SK-N-SH treated with all-trans-retinoic acid at 6 μM for 48 hours (cell line): ENCODE measurements at regions not wholly inside any gene's neighbourhood (a gene's known extent, or its start where the extent isn't known, plus 50 kb on each side); places are given as distances from the start of the nearest gene placed in this dataset.

Source experiments
- ATAC-seq: fragments of 200-7000 bp; cut with Tn5 transposase; 3 replicates; pipeline ENCODE4 v1.9.1; 2020; ENCODE audit warnings: mild to moderate bottlenecking, moderate library complexity
- ARNTL ChIP-seq: fragments of 450-650 bp; formaldehyde crosslinking; IDR thresholded peaks from 2 replicates; pipeline ENCODE4 v1.5.0; 2020; ENCODE audit warnings: low read depth, mild to moderate bottlenecking, moderate library complexity, borderline replicate concordance
- CREB5 ChIP-seq: fragments of 250-450 bp; sonication (Bioruptor Pico); IDR thresholded peaks from 2 replicates; pipeline ENCODE4 v1.5.1; 2020; ENCODE audit warnings: low read depth, mild to moderate bottlenecking, moderate library complexity
- CSDC2 ChIP-seq: fragments of 250-450 bp; sonication (Bioruptor Pico); IDR thresholded peaks from 2 replicates; pipeline ENCODE4 v1.5.0; 2020; ENCODE audit warnings: mild to moderate bottlenecking, moderate library complexity
- ESRRG ChIP-seq: fragments of 250-450 bp; sonication (Bioruptor Pico); IDR thresholded peaks from 2 replicates; pipeline ENCODE4 v1.6.1; 2021; ENCODE audit warnings: mild to moderate bottlenecking
- GLIS3 ChIP-seq: fragments of 250-450 bp; sonication (Bioruptor Pico); IDR thresholded peaks from 2 replicates; pipeline ENCODE4 v1.5.0; 2020; ENCODE audit warnings: mild to moderate bottlenecking, moderate library complexity
- ISL1 ChIP-seq: fragments of 250-450 bp; sonication (Bioruptor Pico); IDR thresholded peaks from 2 replicates; pipeline ENCODE4 v2.1.2; 2022; ENCODE audit warnings: mild to moderate bottlenecking, moderate library complexity
- OSR1 ChIP-seq: fragments of 250-450 bp; sonication (Bioruptor Pico); IDR thresholded peaks from 2 replicates; pipeline ENCODE4 v1.8.0; 2022; ENCODE audit warnings: moderate library complexity, mild to moderate bottlenecking, inconsistent platforms
- PATZ1 ChIP-seq: fragments of 250-450 bp; sonication (Bioruptor Pico); IDR thresholded peaks from 2 replicates; pipeline ENCODE4 v1.8.0; 2020; ENCODE audit warnings: mild to moderate bottlenecking, moderate library complexity, borderline replicate concordance
- PPARA ChIP-seq: fragments of 250-450 bp; sonication (Bioruptor Pico); IDR thresholded peaks from 2 replicates; pipeline ENCODE4 v1.5.0; 2020; ENCODE audit warnings: mild to moderate bottlenecking, borderline replicate concordance
- RARB ChIP-seq: fragments of 250-450 bp; sonication (Bioruptor Pico); IDR thresholded peaks from 2 replicates; pipeline ENCODE4 v1.8.0; 2021; ENCODE audit warnings: mild to moderate bottlenecking, moderate library complexity
- SNAI2 ChIP-seq: fragments of 250-450 bp; sonication (Bioruptor Pico); IDR thresholded peaks from 2 replicates; pipeline ENCODE4 v1.5.0; 2020; ENCODE audit warnings: mild to moderate bottlenecking, moderate library complexity
- TCF4 ChIP-seq: fragments of 250-450 bp; sonication (Bioruptor Pico); IDR thresholded peaks from 2 replicates; pipeline ENCODE4 v1.8.0; 2021; ENCODE audit warnings: mild to moderate bottlenecking, moderate library complexity, borderline replicate concordance
- TOX ChIP-seq: fragments of 250-450 bp; sonication (Bioruptor Pico); IDR thresholded peaks from 2 replicates; pipeline ENCODE4 v1.8.0; 2021; ENCODE audit warnings: mild to moderate bottlenecking, moderate library complexity, borderline replicate concordance
- ZC3H10 ChIP-seq: fragments of 250-450 bp; sonication (Bioruptor Pico); IDR thresholded peaks from 2 replicates; pipeline ENCODE4 v1.5.1; 2021; ENCODE audit warnings: mild to moderate bottlenecking, moderate library complexity
- ZFP30 ChIP-seq: fragments of 450-650 bp; formaldehyde crosslinking; IDR thresholded peaks from 2 replicates; pipeline ENCODE4 v1.5.0; 2022; ENCODE audit warnings: mild to moderate bottlenecking, moderate library complexity
- ZNF565 ChIP-seq: fragments of 450-650 bp; formaldehyde crosslinking; conservative IDR thresholded peaks from 2 replicates; pipeline ENCODE4 v1.5.0; 2020; ENCODE audit warnings: low read depth, mild to moderate bottlenecking, moderate library complexity
- ZNF70 ChIP-seq: fragments of 450-650 bp; formaldehyde crosslinking; IDR thresholded peaks from 2 replicates; pipeline ENCODE4 v1.5.0; 2020; ENCODE audit warnings: mild to moderate bottlenecking, moderate library complexity
- ZNF8 ChIP-seq: fragments of 450-650 bp; formaldehyde crosslinking; IDR thresholded peaks from 2 replicates; pipeline ENCODE4 v1.5.0; 2020; ENCODE audit warnings: mild to moderate bottlenecking, moderate library complexity
- TF ChIP-seq, protein P1 (sequence below): fragments of 250-450 bp; sonication (Bioruptor Pico); IDR thresholded peaks from 2 replicates; pipeline ENCODE4 v1.5.0; 2020; ENCODE audit warnings: mild to moderate bottlenecking, moderate library complexity
- TF ChIP-seq, protein P2 (sequence below): fragments of 250-450 bp; sonication (Bioruptor Pico); IDR thresholded peaks from 2 replicates; pipeline ENCODE4 v1.5.1; 2021; ENCODE audit warnings: mild to moderate bottlenecking, moderate library complexity
- TF ChIP-seq, protein P3 (sequence below): fragments of 250-450 bp; sonication (Bioruptor Pico); IDR thresholded peaks from 2 replicates; pipeline ENCODE4 v1.8.0; 2021; ENCODE audit warnings: low read depth, mild to moderate bottlenecking, moderate library complexity, borderline replicate concordance

- no peak for TF ChIP-seq ZNF70
- TF ChIP-seq RARB (CRISPR knock-in tag) = no peak
- no peak for TF ChIP-seq PPARA (CRISPR knock-in tag)
- no peak for TF ChIP-seq CSDC2 (CRISPR knock-in tag)
- TF ChIP-seq CREB5 (CRISPR knock-in tag) = no peak
- no peak for TF ChIP-seq SNAI2 (CRISPR knock-in tag)
- TF ChIP-seq, protein P1, sequence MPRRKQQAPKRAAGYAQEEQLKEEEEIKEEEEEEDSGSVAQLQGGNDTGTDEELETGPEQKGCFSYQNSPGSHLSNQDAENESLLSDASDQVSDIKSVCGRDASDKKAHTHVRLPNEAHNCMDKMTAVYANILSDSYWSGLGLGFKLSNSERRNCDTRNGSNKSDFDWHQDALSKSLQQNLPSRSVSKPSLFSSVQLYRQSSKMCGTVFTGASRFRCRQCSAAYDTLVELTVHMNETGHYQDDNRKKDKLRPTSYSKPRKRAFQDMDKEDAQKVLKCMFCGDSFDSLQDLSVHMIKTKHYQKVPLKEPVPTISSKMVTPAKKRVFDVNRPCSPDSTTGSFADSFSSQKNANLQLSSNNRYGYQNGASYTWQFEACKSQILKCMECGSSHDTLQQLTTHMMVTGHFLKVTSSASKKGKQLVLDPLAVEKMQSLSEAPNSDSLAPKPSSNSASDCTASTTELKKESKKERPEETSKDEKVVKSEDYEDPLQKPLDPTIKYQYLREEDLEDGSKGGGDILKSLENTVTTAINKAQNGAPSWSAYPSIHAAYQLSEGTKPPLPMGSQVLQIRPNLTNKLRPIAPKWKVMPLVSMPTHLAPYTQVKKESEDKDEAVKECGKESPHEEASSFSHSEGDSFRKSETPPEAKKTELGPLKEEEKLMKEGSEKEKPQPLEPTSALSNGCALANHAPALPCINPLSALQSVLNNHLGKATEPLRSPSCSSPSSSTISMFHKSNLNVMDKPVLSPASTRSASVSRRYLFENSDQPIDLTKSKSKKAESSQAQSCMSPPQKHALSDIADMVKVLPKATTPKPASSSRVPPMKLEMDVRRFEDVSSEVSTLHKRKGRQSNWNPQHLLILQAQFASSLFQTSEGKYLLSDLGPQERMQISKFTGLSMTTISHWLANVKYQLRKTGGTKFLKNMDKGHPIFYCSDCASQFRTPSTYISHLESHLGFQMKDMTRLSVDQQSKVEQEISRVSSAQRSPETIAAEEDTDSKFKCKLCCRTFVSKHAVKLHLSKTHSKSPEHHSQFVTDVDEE (CRISPR knock-in tag) = no peak
- TF ChIP-seq PATZ1 (CRISPR knock-in tag) = no peak
- TF ChIP-seq ISL1 (CRISPR knock-in tag) = no peak
- no peak for ATAC-seq
These were observed 435.3 kb downstream of the CYLC2 start for GRCh38 chr9:103430469-103430868.

DNA sequence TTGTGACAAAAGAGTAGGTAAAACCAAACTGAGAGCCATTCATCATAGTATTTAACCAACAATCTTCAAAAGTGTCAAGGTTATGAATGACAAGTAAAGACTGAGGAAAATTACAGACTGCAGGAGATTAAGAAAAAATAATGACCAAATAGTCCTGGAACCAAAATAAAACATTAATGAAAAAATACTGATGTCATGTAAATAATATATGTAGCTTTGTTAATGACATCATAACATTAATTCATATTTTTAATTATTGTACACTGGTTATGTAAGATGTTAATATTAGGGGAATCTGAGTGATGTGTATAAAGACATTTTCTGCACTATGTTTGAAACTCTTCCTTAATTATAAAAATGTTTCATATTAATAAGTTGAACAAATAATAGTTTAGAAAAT is 436.7 kb downstream of the CYLC2 start:
- no peak for ATAC-seq
- no peak for TF ChIP-seq ARNTL (CRISPR knock-in tag)
- TF ChIP-seq CREB5 (CRISPR knock-in tag) = no peak
- no peak for TF ChIP-seq ZNF70
- TF ChIP-seq ZC3H10 (CRISPR knock-in tag) = no peak
- TF ChIP-seq TOX (CRISPR knock-in tag) = no peak
- TF ChIP-seq TCF4 = no peak
- TF ChIP-seq ZNF565 (CRISPR knock-in tag) = no peak
- no peak for TF ChIP-seq ISL1 (CRISPR knock-in tag)
- TF ChIP-seq SNAI2 (CRISPR knock-in tag) = no peak
- TF ChIP-seq, protein P2, sequence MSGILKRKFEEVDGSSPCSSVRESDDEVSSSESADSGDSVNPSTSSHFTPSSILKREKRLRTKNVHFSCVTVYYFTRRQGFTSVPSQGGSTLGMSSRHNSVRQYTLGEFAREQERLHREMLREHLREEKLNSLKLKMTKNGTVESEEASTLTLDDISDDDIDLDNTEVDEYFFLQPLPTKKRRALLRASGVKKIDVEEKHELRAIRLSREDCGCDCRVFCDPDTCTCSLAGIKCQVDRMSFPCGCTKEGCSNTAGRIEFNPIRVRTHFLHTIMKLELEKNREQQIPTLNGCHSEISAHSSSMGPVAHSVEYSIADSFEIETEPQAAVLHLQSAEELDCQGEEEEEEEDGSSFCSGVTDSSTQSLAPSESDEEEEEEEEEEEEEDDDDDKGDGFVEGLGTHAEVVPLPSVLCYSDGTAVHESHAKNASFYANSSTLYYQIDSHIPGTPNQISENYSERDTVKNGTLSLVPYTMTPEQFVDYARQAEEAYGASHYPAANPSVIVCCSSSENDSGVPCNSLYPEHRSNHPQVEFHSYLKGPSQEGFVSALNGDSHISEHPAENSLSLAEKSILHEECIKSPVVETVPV (CRISPR knock-in tag) = no peak
- TF ChIP-seq, protein P3, sequence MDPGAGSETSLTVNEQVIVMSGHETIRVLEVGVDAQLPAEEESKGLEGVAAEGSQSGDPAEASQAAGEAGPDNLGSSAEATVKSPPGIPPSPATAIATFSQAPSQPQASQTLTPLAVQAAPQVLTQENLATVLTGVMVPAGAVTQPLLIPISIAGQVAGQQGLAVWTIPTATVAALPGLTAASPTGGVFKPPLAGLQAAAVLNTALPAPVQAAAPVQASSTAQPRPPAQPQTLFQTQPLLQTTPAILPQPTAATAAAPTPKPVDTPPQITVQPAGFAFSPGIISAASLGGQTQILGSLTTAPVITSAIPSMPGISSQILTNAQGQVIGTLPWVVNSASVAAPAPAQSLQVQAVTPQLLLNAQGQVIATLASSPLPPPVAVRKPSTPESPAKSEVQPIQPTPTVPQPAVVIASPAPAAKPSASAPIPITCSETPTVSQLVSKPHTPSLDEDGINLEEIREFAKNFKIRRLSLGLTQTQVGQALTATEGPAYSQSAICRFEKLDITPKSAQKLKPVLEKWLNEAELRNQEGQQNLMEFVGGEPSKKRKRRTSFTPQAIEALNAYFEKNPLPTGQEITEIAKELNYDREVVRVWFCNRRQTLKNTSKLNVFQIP (CRISPR knock-in tag) = no peak
- no peak for TF ChIP-seq GLIS3
- no peak for TF ChIP-seq PATZ1 (CRISPR knock-in tag)
- TF ChIP-seq ZNF8 (CRISPR knock-in tag) = no peak
- TF ChIP-seq OSR1 = no peak
- TF ChIP-seq PPARA (CRISPR knock-in tag) = no peak
- TF ChIP-seq RARB (CRISPR knock-in tag) = no peak
- TF ChIP-seq ESRRG = no peak
- TF ChIP-seq ZFP30 = no peak
- TF ChIP-seq, all 23 proteins: peak for 0
